SH-SY5Y (cell line): ENCODE measurements at regions not wholly inside any gene's neighbourhood (a gene's known extent, or its start where the extent isn't known, plus 50 kb on each side); places are given as distances from the start of the nearest gene placed in this dataset.

Experiments used
- GATA2 ChIP-seq: IDR thresholded peaks from 2 replicates; pipeline ENCODE4 v1.6.1; 2011; ENCODE audit warnings: mild to moderate bottlenecking, low read depth, low read length
- GATA3 ChIP-seq: IDR thresholded peaks from 2 replicates; pipeline ENCODE4 v1.6.1; 2011; ENCODE audit warnings: low read depth, mild to moderate bottlenecking, low read length, moderate library complexity

DNA sequence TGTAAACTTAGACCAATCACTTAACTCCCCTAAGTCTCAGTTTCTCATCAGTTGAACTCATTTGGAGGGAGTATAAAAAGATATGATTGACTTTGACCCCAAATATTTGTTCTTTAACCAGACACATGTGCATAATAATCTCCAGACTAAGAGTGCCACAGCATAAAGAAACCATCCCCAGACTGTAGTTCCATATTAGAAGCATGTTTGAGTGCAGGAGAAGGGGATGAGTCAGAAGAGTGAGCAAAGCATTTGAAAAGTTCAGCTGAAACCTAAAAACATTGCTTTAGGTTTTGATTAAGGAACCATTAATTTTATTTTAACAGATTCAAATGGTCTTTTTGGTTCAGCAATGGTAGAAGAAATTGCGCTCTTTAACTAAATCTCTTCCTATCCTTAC lies 654.8 kb downstream of the UTRN start:
- TF ChIP-seq GATA2 (no peak), GATA3 (no peak)
